H1 (cell line): ENCODE measurements at regions not wholly inside any gene's neighbourhood (a gene's known extent, or its start where the extent isn't known, plus 50 kb on each side); places are given as distances from the start of the nearest gene placed in this dataset.

Source experiments
- CTCF ChIA-PET: fragments of 300-600 bp; sonication (Branson Sonifier 250); formaldehyde crosslinking; loops from one replicate; lab custom pipeline; 2021; ENCODE audit not compliant: partially characterized antibody; lab: Charles Lee
- POLR2A ChIA-PET: fragments of 300-600 bp; sonication (Branson Sonifier 250); formaldehyde crosslinking; loops from one replicate; lab custom pipeline; 2021; ENCODE audit warnings: inconsistent platforms; ENCODE audit not compliant: partially characterized antibody; lab: Charles Lee
- DNase-seq, 2 experiments: peaks; one replicate each; pipeline versions ENCODE4 v3.0.0 to v3.0.0-alpha.2; 2010 to 2022; ENCODE audit warnings: low spot score in 2 of 2, low read depth in 1 of 2, mixed read lengths in 1 of 2
- FAIRE-seq: peaks from 2 replicates; lab custom pipeline; 2011; peaks lifted over from hg19 to GRCh38; lab: Jason Lieb, UNC
- H2AFZ ChIP-seq: 2 replicates; pipeline ENCODE4 v1.8.1; 2012; ENCODE audit warnings: low read length, inconsistent platforms
- H2AK5ac ChIP-seq: 2 replicates; pipeline ENCODE4 v1.6.1; 2013; ENCODE audit warnings: low read depth, low read length
- H2BK120ac ChIP-seq: replicated peaks from 2 replicates; pipeline ENCODE3; 2013; ENCODE audit warnings: low read depth, low read length, inconsistent platforms
- H2BK12ac ChIP-seq: 2 replicates; pipeline ENCODE4 v1.6.1; 2013; ENCODE audit warnings: low read depth, low read length
- H2BK15ac ChIP-seq: 2 replicates; pipeline ENCODE4 v1.6.1; 2013; ENCODE audit warnings: low read length
- H2BK20ac ChIP-seq: 2 replicates; pipeline ENCODE4 v1.6.1; 2013; ENCODE audit warnings: low read length
- H2BK5ac ChIP-seq: 2 replicates; pipeline ENCODE4 v1.6.1; 2013; ENCODE audit warnings: low read depth, low read length
- H3K14ac ChIP-seq: 2 replicates; pipeline ENCODE4 v1.6.1; 2013; ENCODE audit warnings: inconsistent platforms; ENCODE audit not compliant: insufficient read length
- H3K18ac ChIP-seq: 2 replicates; pipeline ENCODE4 v1.6.1; 2013; ENCODE audit warnings: low read length; ENCODE audit errors: extremely low read depth
- H3K23ac ChIP-seq: 2 replicates; pipeline ENCODE4 v1.6.1; 2013; ENCODE audit warnings: inconsistent platforms; ENCODE audit not compliant: insufficient read length
- H3K23me2 ChIP-seq: 2 replicates; pipeline ENCODE4 v1.6.1; 2013; ENCODE audit warnings: low read depth, low read length
- H3K27ac ChIP-seq: 2 replicates; pipeline ENCODE4 v1.6.1; 2011; ENCODE audit warnings: low read depth, low read length, inconsistent platforms
- H3K27me3 ChIP-seq, 4 experiments: replicated peaks in 1 of 4; 1 replicate in 1 of 4; 2 replicates in 3 of 4; pipeline versions ENCODE4 v1.6.1 to v1.8.1; 2011 to 2013; ENCODE audit warnings: low read length in 3 of 4, mild to moderate bottlenecking in 3 of 4, inconsistent platforms in 2 of 4, mixed read lengths in 2 of 4, moderate library complexity in 1 of 4; ENCODE audit not compliant: control insufficient read depth in 3 of 4, insufficient read depth in 3 of 4; ENCODE audit errors: extremely low read depth in 1 of 4
- H3K36me3 ChIP-seq, 4 experiments: 2 replicates each; pipeline versions ENCODE4 v1.6.1 to v1.8.1; 2011 to 2013; ENCODE audit warnings: mild to moderate bottlenecking in 4 of 4, low read length in 3 of 4, moderate library complexity in 2 of 4, control low read depth in 1 of 4, inconsistent platforms in 1 of 4; ENCODE audit not compliant: insufficient read depth in 4 of 4, control insufficient read depth in 2 of 4
- H3K4ac ChIP-seq: replicated peaks from 2 replicates; pipeline ENCODE3; 2013; ENCODE audit warnings: low read length, low read depth, mixed read lengths, inconsistent platforms; ENCODE audit not compliant: insufficient read length
- H3K4me1 ChIP-seq, 4 experiments: replicated peaks in 1 of 4; 1 replicate in 1 of 4; 2 replicates in 3 of 4; pipeline versions ENCODE4 v1.6.1 to v1.8.1; 2011 to 2013; ENCODE audit warnings: low read length in 3 of 4, inconsistent platforms in 2 of 4, mixed read lengths in 1 of 4; ENCODE audit not compliant: insufficient read depth in 4 of 4, control insufficient read depth in 3 of 4
- H3K4me2 ChIP-seq, 2 experiments: 2 replicates each; pipeline versions ENCODE4 v1.6.1 to v1.8.1; 2011 to 2013; ENCODE audit warnings: low read depth in 2 of 2, low read length in 2 of 2, control low read depth in 1 of 2, inconsistent platforms in 1 of 2, mild to moderate bottlenecking in 1 of 2; ENCODE audit not compliant: insufficient read depth in 1 of 2
- H3K4me3 ChIP-seq, 4 experiments: fragments of 200-600, 300-600 bp in 1 of 4; sonication (generic), shearing (Covaris generic), sonication (Bioruptor Twin) in 1 of 4; 2 replicates each; pipeline versions ENCODE4 v1.5.1 to v1.8.1; 2011 to 2016; ENCODE audit warnings: low read length in 4 of 4, low read depth in 3 of 4, control low read depth in 2 of 4, inconsistent platforms in 2 of 4, mild to moderate bottlenecking in 2 of 4, mixed read lengths in 1 of 4, moderate library complexity in 1 of 4; ENCODE audit not compliant: insufficient read depth in 2 of 4; ENCODE audit errors: extremely low read depth in 1 of 4
- H3K56ac ChIP-seq: replicated peaks from 2 replicates; pipeline ENCODE3; 2013; ENCODE audit warnings: low read depth, mild to moderate bottlenecking, mixed read lengths, low read length, inconsistent platforms; ENCODE audit not compliant: insufficient read length
- H3K79me1 ChIP-seq: 2 replicates; pipeline ENCODE4 v1.6.1; 2013; ENCODE audit warnings: low read depth, low read length, control low read depth
- H3K79me2 ChIP-seq, 2 experiments: 2 replicates each; pipeline versions ENCODE4 v1.6.1 to v1.8.1; 2012 to 2013; ENCODE audit warnings: low read length in 2 of 2, mild to moderate bottlenecking in 2 of 2, inconsistent platforms in 1 of 2; ENCODE audit not compliant: insufficient read depth in 2 of 2, control insufficient read depth in 1 of 2
- H3K9ac ChIP-seq, 4 experiments: replicated peaks in 1 of 4; 1 replicate in 1 of 4; 2 replicates in 3 of 4; pipeline versions ENCODE4 v1.6.1 to v1.8.1; 2011 to 2013; ENCODE audit warnings: low read depth in 3 of 4, low read length in 3 of 4, control low read depth in 2 of 4, mild to moderate bottlenecking in 2 of 4, moderate library complexity in 2 of 4, inconsistent platforms in 1 of 4; ENCODE audit errors: extremely low read depth in 1 of 4
- H3K9me3 ChIP-seq, 2 experiments: 2 replicates each; pipeline versions ENCODE4 v1.6.1 to v1.8.1; 2012 to 2013; ENCODE audit warnings: mild to moderate bottlenecking in 2 of 2, moderate library complexity in 2 of 2, control low read depth in 1 of 2, inconsistent platforms in 1 of 2, low read depth in 1 of 2, low read length in 1 of 2, mixed read lengths in 1 of 2; ENCODE audit not compliant: insufficient read depth in 2 of 2
- H4K20me1 ChIP-seq, 2 experiments: replicated peaks in 1 of 2; 2 replicates each; pipeline versions ENCODE3 to v1.8.1; 2011 to 2013; ENCODE audit warnings: inconsistent platforms in 2 of 2, low read length in 2 of 2, mild to moderate bottlenecking in 1 of 2; ENCODE audit not compliant: insufficient read depth in 2 of 2, control insufficient read depth in 1 of 2
- H4K5ac ChIP-seq: 2 replicates; pipeline ENCODE4 v1.6.1; 2013; ENCODE audit warnings: low read length, low read depth, mixed read lengths, inconsistent platforms; ENCODE audit not compliant: insufficient read length
- H4K8ac ChIP-seq: 2 replicates; pipeline ENCODE4 v1.8.0; 2013; ENCODE audit warnings: mild to moderate bottlenecking, moderate library complexity, low read length, inconsistent platforms; ENCODE audit not compliant: insufficient read depth; ENCODE audit errors: extremely low read depth
- H4K91ac ChIP-seq: replicated peaks from 2 replicates; pipeline ENCODE3; 2013; ENCODE audit warnings: low read length, mixed read lengths, inconsistent platforms; ENCODE audit not compliant: insufficient read length
- ATF2 ChIP-seq: IDR thresholded peaks from 2 replicates; pipeline ENCODE4 v1.6.1; 2012; ENCODE audit warnings: low read length, inconsistent platforms
- CREB1 ChIP-seq: IDR thresholded peaks from 2 replicates; pipeline ENCODE4 v1.6.1; 2012; ENCODE audit warnings: inconsistent platforms
- HDAC2 ChIP-seq, 2 experiments: fragments of 300-600 bp in 1 of 2; sonication (generic) in 1 of 2; IDR thresholded peaks; 2 replicates each; pipeline ENCODE4 v1.6.1; 2011 to 2012; ENCODE audit warnings: low read depth in 2 of 2, low read length in 2 of 2, mild to moderate bottlenecking in 2 of 2, moderate library complexity in 2 of 2, borderline replicate concordance in 1 of 2, inconsistent platforms in 1 of 2
- KDM4A ChIP-seq: IDR thresholded peaks from one replicate; pipeline ENCODE4 v1.7.1; 2012; ENCODE audit warnings: low read depth, mild to moderate bottlenecking, moderate library complexity, low read length, inconsistent platforms; ENCODE audit not compliant: severe bottlenecking
- KDM5A ChIP-seq: fragments of 200-600 bp; IDR thresholded peaks from 2 replicates; pipeline ENCODE4 v1.7.1; 2012; ENCODE audit warnings: mild to moderate bottlenecking, low read length, inconsistent platforms, mixed read lengths
- RAD21 ChIP-seq, 2 experiments: IDR thresholded peaks in 1 of 2; conservative IDR thresholded peaks in 1 of 2; 2 replicates each; pipeline ENCODE4 v1.6.1; 2011; ENCODE audit warnings: low read depth in 2 of 2, low read length in 2 of 2, improper control_type of control experiment in 1 of 2, inconsistent platforms in 1 of 2, mild to moderate bottlenecking in 1 of 2, moderate library complexity in 1 of 2
- RFX5 ChIP-seq: IDR thresholded peaks from 2 replicates; pipeline ENCODE4 v1.6.1; 2011; ENCODE audit warnings: low read depth, low read length, improper control_type of control experiment, borderline replicate concordance
- RNF2 ChIP-seq: fragments of 200-900, 300-1000 bp; sonication (generic); IDR thresholded peaks from 2 replicates; pipeline ENCODE4 v1.7.1; 2016; ENCODE audit warnings: borderline replicate concordance, low read depth, mild to moderate bottlenecking, antibody characterized with exemption, low read length; ENCODE audit not compliant: poor library complexity, severe bottlenecking; ENCODE audit errors: missing control alignments
- SIN3A ChIP-seq, 2 experiments: IDR thresholded peaks in 1 of 2; conservative IDR thresholded peaks in 1 of 2; 2 replicates each; pipeline ENCODE4 v1.6.1; 2011 to 2012; ENCODE audit warnings: low read length in 2 of 2, improper control_type of control experiment in 1 of 2, low read depth in 1 of 2, mild to moderate bottlenecking in 1 of 2
- SP4 ChIP-seq: IDR thresholded peaks from 2 replicates; pipeline ENCODE4 v1.6.1; 2012; ENCODE audit warnings: low read length, inconsistent platforms
- USF2 ChIP-seq: IDR thresholded peaks from 2 replicates; pipeline ENCODE4 v1.6.1; 2011; ENCODE audit warnings: low read length, improper control_type of control experiment
- WGBS, 2 experiments: shearing (Covaris generic) in 1 of 2; methylation state at CpG; one replicate each; pipeline versions ENCODE4 v1.1.6 to v1.1.7; 2013 to 2015; ENCODE audit warnings: low lambda C conversion rate in 2 of 2, mixed read lengths in 2 of 2, inconsistent platforms in 1 of 2, low coverage in 1 of 2, missing lambda C conversion rate in 1 of 2; ENCODE audit not compliant: insufficient replicate concordance in 2 of 2, insufficient coverage in 1 of 2, insufficient read length in 1 of 2; ENCODE audit errors: extremely low coverage in 1 of 2, missing lambda C conversion rate in 1 of 2; 5-methylcytosine and 5-hydroxymethylcytosine counted together

- CTCF ChIA-PET: no interaction called here
- TF ChIP-seq RAD21 (IDR thresholded peaks at IDR 0.05 in 1 of 2, conservative IDR thresholded peaks at IDR 0.05 in 1 of 2; ENCODE audit: low read depth in 2 of 2, low read length in 2 of 2) (no peak), ATF2 (no peak), SIN3A (conservative IDR thresholded peaks at IDR 0.05 in 1 of 2, IDR thresholded peaks at IDR 0.05 in 1 of 2; ENCODE audit: low read depth in 1 of 2, low read length in 2 of 2) (no peak), SP4 (no peak), KDM5A (no peak), HDAC2 (IDR thresholded peaks at IDR 0.05; ENCODE audit: borderline replicate concordance in 1 of 2, low read depth in 2 of 2, low read length in 2 of 2) (no peak), USF2 (no peak), RNF2 (no peak), RFX5 (no peak), CREB1 (no peak), KDM4A (no peak)
Observed at GRCh38 chr4:138444260-138444659, 202.1 kb upstream of the SLC7A11 start.

More at GRCh38 chr4:138444260-138444659, 202.1 kb upstream of the SLC7A11 start:
- Histone ChIP-seq H3K4me1 (no peaks in the 10 kb centered on the region), H3K27me3 (no peaks in the 10 kb centered on the region), H3K23me2 (no peaks in the 10 kb centered on the region), H3K36me3 (no peaks in the 10 kb centered on the region), H3K27ac (no peak overlapping the region), H3K79me2 (no peaks in the 10 kb centered on the region), H4K20me1 (no peaks in the 10 kb centered on the region), H3K4me2 (no peak overlapping the region), H3K4ac (no peak overlapping the region), H3K4me3 (no peak overlapping the region), H4K91ac (no peak overlapping the region), H2BK12ac (no peak overlapping the region), H2BK120ac (no peak overlapping the region), H3K56ac (no peak overlapping the region), H3K9me3 (no peaks in the 10 kb centered on the region), H4K8ac (no peak overlapping the region), H3K9ac (no peak overlapping the region), H4K5ac (no peak overlapping the region), H3K79me1 (no peaks in the 10 kb centered on the region), H2AK5ac (no peak overlapping the region), H3K18ac (no peak overlapping the region), H2AFZ (no peak overlapping the region), H3K14ac (no peak overlapping the region), H3K23ac (no peak overlapping the region), H2BK15ac (no peak overlapping the region), H2BK5ac (no peak overlapping the region), H2BK20ac (no peak overlapping the region)
- DNase-seq (no peak), FAIRE-seq (no peak)
- POLR2A ChIA-PET: no interaction called here
- WGBS, 2 experiments: 100% methylated on average over 2 of the region's 2 CpGs; no CpG with 5 or more reads in 1 of the 2 experiments
